Liver (tissue), 8 donors: ENCODE measurements at regions not wholly inside any gene's neighbourhood (a gene's known extent, or its start where the extent isn't known, plus 50 kb on each side); places are given as distances from the start of the nearest gene placed in this dataset.

Experiments used
- DNase-seq: peaks from one replicate; pipeline ENCODE4 v3.0.0-alpha.2; 2017; ENCODE audit warnings: low spot score
- H3K27ac ChIP-seq, 2 donors: one replicate each; pipeline ENCODE4 v1.7.0; 2013; ENCODE audit warnings: inconsistent platforms in 2 of 2, low read length in 2 of 2, control low read depth in 1 of 2, low read depth in 1 of 2, mild to moderate bottlenecking in 1 of 2
- H3K27me3 ChIP-seq, 4 donors: one replicate each; pipeline versions ENCODE4 v1.6.1 to v1.7.0; 2013; ENCODE audit warnings: low read length in 3 of 4, inconsistent platforms in 1 of 4, mild to moderate bottlenecking in 1 of 4, moderate library complexity in 1 of 4; ENCODE audit not compliant: control insufficient read depth in 4 of 4, insufficient read depth in 4 of 4
- H3K36me3 ChIP-seq, 4 donors: one replicate each; pipeline versions ENCODE4 v1.6.1 to v1.7.0; 2013; ENCODE audit warnings: low read length in 3 of 4, mild to moderate bottlenecking in 3 of 4, low read depth in 1 of 4, moderate library complexity in 1 of 4; ENCODE audit not compliant: control insufficient read depth in 4 of 4, insufficient read depth in 3 of 4
- H3K4me1 ChIP-seq, 4 donors: one replicate each; pipeline versions ENCODE4 v1.6.1 to v1.7.0; 2013; ENCODE audit warnings: low read length in 3 of 4, mild to moderate bottlenecking in 3 of 4, moderate library complexity in 1 of 4; ENCODE audit not compliant: control insufficient read depth in 4 of 4, insufficient read depth in 4 of 4
- H3K4me3 ChIP-seq, 3 donors: one replicate each; pipeline versions ENCODE4 v1.6.1 to v1.7.0; 2013; ENCODE audit warnings: low read length in 3 of 3, control low read depth in 1 of 3, low read depth in 1 of 3, mild to moderate bottlenecking in 1 of 3
- H3K9ac ChIP-seq, 2 donors: one replicate each; pipeline ENCODE4 v1.7.0; 2013; ENCODE audit warnings: low read length in 2 of 2, mild to moderate bottlenecking in 2 of 2, moderate library complexity in 2 of 2, control low read depth in 1 of 2, low read depth in 1 of 2
- H3K9me3 ChIP-seq, 4 donors: one replicate each; pipeline versions ENCODE4 v1.6.1 to v1.7.0; 2013; ENCODE audit warnings: low read length in 3 of 4; ENCODE audit not compliant: control insufficient read depth in 4 of 4
- ATF3 ChIP-seq: IDR thresholded peaks from 2 replicates; pipeline ENCODE4 v1.6.1; 2016; ENCODE audit warnings: antibody characterized with exemption
- EGR1 ChIP-seq, 2 donors: IDR thresholded peaks; 2 replicates each; pipeline ENCODE4 v1.6.1; 2016 to 2018; ENCODE audit warnings: antibody characterized with exemption in 2 of 2, low read depth in 2 of 2
- FOXA1 ChIP-seq: IDR thresholded peaks from 2 replicates; pipeline ENCODE4 v1.6.1; 2016; ENCODE audit warnings: antibody characterized with exemption
- FOXA2 ChIP-seq: IDR thresholded peaks from 2 replicates; pipeline ENCODE4 v1.6.1; 2016; ENCODE audit warnings: antibody characterized with exemption
- GABPA ChIP-seq, 2 donors: IDR thresholded peaks in 1 of 2; conservative IDR thresholded peaks in 1 of 2; 2 replicates each; pipeline ENCODE4 v1.6.1; 2016; ENCODE audit warnings: antibody characterized with exemption in 2 of 2, mild to moderate bottlenecking in 1 of 2, moderate library complexity in 1 of 2
- HNF4A ChIP-seq, 2 donors: conservative IDR thresholded peaks; 2 replicates each; pipeline ENCODE4 v1.6.1; 2016; ENCODE audit warnings: antibody characterized with exemption in 2 of 2, mild to moderate bottlenecking in 2 of 2
- HNF4G ChIP-seq: IDR thresholded peaks from 2 replicates; pipeline ENCODE4 v1.6.1; 2016; ENCODE audit warnings: antibody characterized with exemption
- JUND ChIP-seq, 2 donors: IDR thresholded peaks; 2 replicates each; pipeline ENCODE4 v1.6.1; 2016; ENCODE audit warnings: antibody characterized with exemption in 2 of 2
- MAX ChIP-seq: IDR thresholded peaks from 2 replicates; pipeline ENCODE4 v1.6.1; 2016; ENCODE audit warnings: antibody characterized with exemption
- NR2F2 ChIP-seq: IDR thresholded peaks from 2 replicates; pipeline ENCODE4 v1.6.1; 2016; ENCODE audit warnings: antibody characterized with exemption
- RAD21 ChIP-seq, 2 donors: IDR thresholded peaks; 2 replicates each; pipeline ENCODE4 v1.6.1; 2016; ENCODE audit warnings: antibody characterized with exemption in 2 of 2, mild to moderate bottlenecking in 2 of 2
- RXRA ChIP-seq, 2 donors: IDR thresholded peaks; 2 replicates each; pipeline ENCODE4 v1.6.1; 2017 to 2018; ENCODE audit warnings: antibody characterized with exemption in 2 of 2, mild to moderate bottlenecking in 1 of 2
- SP1 ChIP-seq: IDR thresholded peaks from 2 replicates; pipeline ENCODE4 v1.6.1; 2018; ENCODE audit warnings: antibody characterized with exemption, mild to moderate bottlenecking
- TAF1 ChIP-seq: conservative IDR thresholded peaks from 2 replicates; pipeline ENCODE4 v1.6.1; 2016; ENCODE audit warnings: antibody characterized with exemption, mild to moderate bottlenecking
- YY1 ChIP-seq: IDR thresholded peaks from 2 replicates; pipeline ENCODE4 v1.6.1; 2016; ENCODE audit warnings: antibody characterized with exemption, mild to moderate bottlenecking
- ZBTB33 ChIP-seq: IDR thresholded peaks from 2 replicates; pipeline ENCODE4 v1.6.1; 2016; ENCODE audit warnings: antibody characterized with exemption
- WGBS: extraction: QIAGEN DNeasy Blood & Tissue Kit; methylation state at CpG from one replicate; pipeline ENCODE4 v1.1.7; 2013; 5-methylcytosine and 5-hydroxymethylcytosine counted together
- TF ChIP-seq, protein P1 (sequence below): IDR thresholded peaks from 2 replicates; pipeline ENCODE4 v1.6.1; 2016; ENCODE audit warnings: antibody characterized with exemption, mild to moderate bottlenecking
- TF ChIP-seq, protein P2 (sequence below): fragments of 150-350 bp; IDR thresholded peaks from 2 replicates; pipeline ENCODE4 v1.5.1; 2017; ENCODE audit warnings: improper control_type of control experiment, low read depth, low read length; ENCODE audit not compliant: missing input control
- donor health status: healthy.
- donor health status: healthy.
- donor health status: healthy.
- donor health status: healthy.
- donor health status: healthy.

DNA sequence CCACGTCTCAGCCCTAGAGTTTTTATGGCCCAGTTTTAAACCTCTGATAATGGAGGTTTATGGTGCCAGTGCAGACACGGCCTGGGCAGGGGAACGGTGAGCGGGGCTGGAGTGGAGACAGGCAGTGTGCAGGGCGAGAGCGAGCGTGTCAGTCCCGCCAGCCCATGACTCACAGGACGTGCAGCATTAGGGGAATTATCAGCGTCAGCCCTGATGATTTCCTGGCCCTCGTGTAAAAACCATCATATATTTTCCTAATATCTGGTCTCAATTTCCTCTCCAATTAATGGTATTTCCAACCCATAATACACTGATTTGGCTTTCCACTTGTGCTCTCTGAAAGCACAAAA is 104.6 kb upstream of the VSTM2B start:
- TF ChIP-seq YY1 (no peak), ATF3 (no peak), FOXA1 (no peak), FOXA2 (no peak), JUND (IDR thresholded peaks at IDR 0.05) (no peak), GABPA (IDR thresholded peaks at IDR 0.05 in 1 of 2, conservative IDR thresholded peaks at IDR 0.05 in 1 of 2) (no peak), ZBTB33 (no peak), SP1 (no peak), NR2F2 (no peak), EGR1 (IDR thresholded peaks at IDR 0.05; ENCODE audit: low read depth in 2 of 2) (no peak), HNF4G (no peak), MAX (no peak)
- TF ChIP-seq, protein P1, sequence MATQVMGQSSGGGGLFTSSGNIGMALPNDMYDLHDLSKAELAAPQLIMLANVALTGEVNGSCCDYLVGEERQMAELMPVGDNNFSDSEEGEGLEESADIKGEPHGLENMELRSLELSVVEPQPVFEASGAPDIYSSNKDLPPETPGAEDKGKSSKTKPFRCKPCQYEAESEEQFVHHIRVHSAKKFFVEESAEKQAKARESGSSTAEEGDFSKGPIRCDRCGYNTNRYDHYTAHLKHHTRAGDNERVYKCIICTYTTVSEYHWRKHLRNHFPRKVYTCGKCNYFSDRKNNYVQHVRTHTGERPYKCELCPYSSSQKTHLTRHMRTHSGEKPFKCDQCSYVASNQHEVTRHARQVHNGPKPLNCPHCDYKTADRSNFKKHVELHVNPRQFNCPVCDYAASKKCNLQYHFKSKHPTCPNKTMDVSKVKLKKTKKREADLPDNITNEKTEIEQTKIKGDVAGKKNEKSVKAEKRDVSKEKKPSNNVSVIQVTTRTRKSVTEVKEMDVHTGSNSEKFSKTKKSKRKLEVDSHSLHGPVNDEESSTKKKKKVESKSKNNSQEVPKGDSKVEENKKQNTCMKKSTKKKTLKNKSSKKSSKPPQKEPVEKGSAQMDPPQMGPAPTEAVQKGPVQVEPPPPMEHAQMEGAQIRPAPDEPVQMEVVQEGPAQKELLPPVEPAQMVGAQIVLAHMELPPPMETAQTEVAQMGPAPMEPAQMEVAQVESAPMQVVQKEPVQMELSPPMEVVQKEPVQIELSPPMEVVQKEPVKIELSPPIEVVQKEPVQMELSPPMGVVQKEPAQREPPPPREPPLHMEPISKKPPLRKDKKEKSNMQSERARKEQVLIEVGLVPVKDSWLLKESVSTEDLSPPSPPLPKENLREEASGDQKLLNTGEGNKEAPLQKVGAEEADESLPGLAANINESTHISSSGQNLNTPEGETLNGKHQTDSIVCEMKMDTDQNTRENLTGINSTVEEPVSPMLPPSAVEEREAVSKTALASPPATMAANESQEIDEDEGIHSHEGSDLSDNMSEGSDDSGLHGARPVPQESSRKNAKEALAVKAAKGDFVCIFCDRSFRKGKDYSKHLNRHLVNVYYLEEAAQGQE, result no peak
- TF ChIP-seq, protein P2, sequence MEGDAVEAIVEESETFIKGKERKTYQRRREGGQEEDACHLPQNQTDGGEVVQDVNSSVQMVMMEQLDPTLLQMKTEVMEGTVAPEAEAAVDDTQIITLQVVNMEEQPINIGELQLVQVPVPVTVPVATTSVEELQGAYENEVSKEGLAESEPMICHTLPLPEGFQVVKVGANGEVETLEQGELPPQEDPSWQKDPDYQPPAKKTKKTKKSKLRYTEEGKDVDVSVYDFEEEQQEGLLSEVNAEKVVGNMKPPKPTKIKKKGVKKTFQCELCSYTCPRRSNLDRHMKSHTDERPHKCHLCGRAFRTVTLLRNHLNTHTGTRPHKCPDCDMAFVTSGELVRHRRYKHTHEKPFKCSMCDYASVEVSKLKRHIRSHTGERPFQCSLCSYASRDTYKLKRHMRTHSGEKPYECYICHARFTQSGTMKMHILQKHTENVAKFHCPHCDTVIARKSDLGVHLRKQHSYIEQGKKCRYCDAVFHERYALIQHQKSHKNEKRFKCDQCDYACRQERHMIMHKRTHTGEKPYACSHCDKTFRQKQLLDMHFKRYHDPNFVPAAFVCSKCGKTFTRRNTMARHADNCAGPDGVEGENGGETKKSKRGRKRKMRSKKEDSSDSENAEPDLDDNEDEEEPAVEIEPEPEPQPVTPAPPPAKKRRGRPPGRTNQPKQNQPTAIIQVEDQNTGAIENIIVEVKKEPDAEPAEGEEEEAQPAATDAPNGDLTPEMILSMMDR, result no peak
- H3K9ac ChIP-seq, result no peak overlapping the region
- WGBS, result 53% methylated on average over 11 of the region's 11 CpGs
- no peak for DNase-seq
- no peak overlapping the region for H3K4me3 ChIP-seq
- no peaks in the 10 kb centered on the region for H3K36me3 ChIP-seq
- no peak overlapping the region for H3K27ac ChIP-seq
- H3K9me3 ChIP-seq, result no peaks in the 10 kb centered on the region
- H3K4me1 ChIP-seq, result no peaks in the 10 kb centered on the region
- peaks cover 0 to 3% (median 0%) of the 10 kb centered on the region in 4 donors for H3K27me3 ChIP-seq

- Histone ChIP-seq H3K4me3 (no peak overlapping the region), H3K27me3 (peaks cover 0 to 3% (median 0%) of the 10 kb centered on the region in 4 donors), H3K36me3 (no peaks in the 10 kb centered on the region), H3K27ac (no peak overlapping the region), H3K4me1 (no peaks in the 10 kb centered on the region), H3K9me3 (no peaks in the 10 kb centered on the region), H3K9ac (no peak overlapping the region)
- 62% methylated on average over 7 of the region's 7 CpGs for WGBS
- no peak for TF ChIP-seq ATF3
- TF ChIP-seq, protein P1, result no peak
- no peak for TF ChIP-seq FOXA1
- TF ChIP-seq YY1, result no peak
- no peak for TF ChIP-seq FOXA2
- no peak for TF ChIP-seq MAX
- TF ChIP-seq JUND (IDR thresholded peaks at IDR 0.05), result no peak
- no peak for TF ChIP-seq HNF4A (conservative IDR thresholded peaks at IDR 0.05)
- no peak for TF ChIP-seq HNF4G
- no peak for TF ChIP-seq TAF1
- TF ChIP-seq EGR1 (IDR thresholded peaks at IDR 0.05; ENCODE audit: low read depth in 2 of 2), result no peak
- TF ChIP-seq, protein P2, result no peak
- TF ChIP-seq SP1, result no peak
- TF ChIP-seq RXRA (IDR thresholded peaks at IDR 0.05), result no peak
- no peak for TF ChIP-seq RAD21 (IDR thresholded peaks at IDR 0.05)
- no peak for DNase-seq
Measured at GRCh38 chr19:29422047-29422446, 103.7 kb upstream of the VSTM2B start.
